ENCODE measurements at regions not wholly inside any gene's neighbourhood (a gene's known extent, or its start where the extent isn't known, plus 50 kb on each side); places are given as distances from the start of the nearest gene placed in this dataset.
"Not testable (repeated sequence)": the region's sequence is repeated elsewhere in the genome, so short reads cannot be mapped to it uniquely, and the experiment has no call there.

- H3K4me1 ChIP-seq; H3K9me3 ChIP-seq; ATAC-seq; H3K27me3 ChIP-seq; in situ Hi-C loops (cut with MboI; ENCODE audit: low sequenced_read_pairs in 4 of 4); intact Hi-C loops (cut with DNase I; ENCODE audit: low total_unique reads); H3K36me3 ChIP-seq; DNase-seq; H3K27ac ChIP-seq; H3K4me3 ChIP-seq: not testable (repeated sequence)
Observed at GRCh38 chr16:18263046-18263445, 73.5 kb downstream of the NPIPA8 start.

DNA sequence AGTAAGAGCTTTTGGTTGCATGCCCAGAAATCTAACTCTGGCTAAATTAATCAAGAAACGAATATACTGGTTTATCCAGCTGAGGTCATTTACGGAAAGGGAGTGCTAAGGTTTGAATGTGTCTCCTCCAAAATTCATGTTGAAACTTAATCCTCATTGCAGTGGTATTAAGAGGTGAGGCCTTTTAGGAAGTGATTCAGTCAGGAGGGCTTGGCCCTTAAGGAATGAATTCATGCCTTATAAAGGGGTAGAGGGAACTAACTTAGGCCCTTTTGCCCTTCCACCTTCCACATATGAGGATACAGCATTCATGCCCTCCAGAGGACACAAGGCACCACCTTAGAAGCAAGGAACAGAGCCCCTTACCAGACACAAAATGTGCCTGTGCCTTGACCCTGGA lies 74.7 kb downstream of the NPIPA8 start:
- H3K27ac ChIP-seq; H3K4me3 ChIP-seq; H3K36me3 ChIP-seq; DNase-seq; H3K27me3 ChIP-seq; intact Hi-C loops (cut with DNase I; ENCODE audit: low total_unique reads); ATAC-seq; H3K9me3 ChIP-seq; in situ Hi-C loops (cut with MboI; ENCODE audit: low sequenced_read_pairs in 4 of 4); H3K4me1 ChIP-seq: not testable (repeated sequence)

- H3K4me1 ChIP-seq; in situ Hi-C loops (cut with MboI; ENCODE audit: low sequenced_read_pairs in 4 of 4); H3K4me3 ChIP-seq; intact Hi-C loops (cut with DNase I; ENCODE audit: low total_unique reads); H3K27me3 ChIP-seq; H3K27ac ChIP-seq; DNase-seq; H3K36me3 ChIP-seq; H3K9me3 ChIP-seq; ATAC-seq: not testable (repeated sequence)
Observed at GRCh38 chr16:18259496-18260176, 76.9 kb downstream of the NPIPA8 start.

GRCh38 chr16:18252943-18253342 lies 83.6 kb downstream of the NPIPA8 start:
- DNase-seq; H3K36me3 ChIP-seq; intact Hi-C loops (cut with DNase I; ENCODE audit: low total_unique reads); in situ Hi-C loops (cut with MboI; ENCODE audit: low sequenced_read_pairs in 4 of 4); H3K27me3 ChIP-seq; H3K4me1 ChIP-seq; H3K27ac ChIP-seq; ATAC-seq; H3K9me3 ChIP-seq; H3K4me3 ChIP-seq: not testable (repeated sequence)

- ATAC-seq; H3K4me3 ChIP-seq; intact Hi-C loops (cut with DNase I; ENCODE audit: low total_unique reads); H3K9me3 ChIP-seq; H3K36me3 ChIP-seq; DNase-seq; in situ Hi-C loops (cut with MboI; ENCODE audit: low sequenced_read_pairs in 4 of 4); H3K27ac ChIP-seq; H3K27me3 ChIP-seq; H3K4me1 ChIP-seq: not testable (repeated sequence)
Observed at GRCh38 chr16:18230505-18230904, 106.0 kb downstream of the NPIPA8 start.

DNA sequence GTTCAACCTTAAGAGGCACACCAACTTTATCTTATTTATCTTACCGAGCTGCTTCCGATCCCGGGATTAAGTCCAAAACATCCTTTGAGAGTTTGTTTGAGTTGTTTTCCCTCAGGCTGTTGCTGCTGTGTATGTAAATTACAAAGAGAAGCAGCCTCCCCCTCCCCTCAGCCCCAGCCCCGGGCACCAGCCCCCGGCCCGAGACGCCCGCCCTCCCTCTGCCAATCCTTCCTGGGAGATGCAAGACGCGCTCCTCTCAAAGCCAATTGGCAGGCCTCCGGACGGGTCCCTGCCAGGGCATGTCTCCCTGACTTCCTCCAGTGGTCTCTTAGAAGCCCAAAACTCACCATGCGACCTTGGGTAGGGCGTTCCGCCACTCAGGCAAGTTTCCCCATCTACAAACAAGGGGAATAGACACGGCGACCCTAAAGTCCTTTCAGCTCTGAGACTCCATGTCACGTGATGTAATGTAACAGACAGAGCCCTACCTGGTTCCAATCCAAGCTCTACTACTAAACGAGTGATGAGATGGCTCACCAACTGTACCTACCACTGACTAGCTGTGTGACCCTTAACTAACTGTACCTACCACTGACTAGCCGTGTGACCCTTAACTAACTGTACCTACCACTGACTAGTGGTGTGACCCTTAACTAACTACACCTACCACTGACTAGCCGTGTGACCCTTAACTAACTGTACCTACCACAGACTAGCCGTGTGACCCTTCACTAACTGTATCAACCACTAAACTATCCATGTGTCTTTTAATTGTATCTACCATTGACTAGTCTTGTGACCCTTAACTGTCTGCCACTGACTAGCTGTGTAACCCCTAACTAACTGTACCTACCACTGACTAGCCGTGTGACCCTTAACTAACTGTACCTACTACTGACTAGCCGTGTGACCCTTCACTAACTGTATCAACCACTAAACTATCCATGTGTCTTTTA lies 114.2 kb downstream of the NPIPA8 start:
- H3K9me3 ChIP-seq; H3K27ac ChIP-seq; H3K4me3 ChIP-seq; intact Hi-C loops (cut with DNase I; ENCODE audit: low total_unique reads); H3K4me1 ChIP-seq; DNase-seq; H3K27me3 ChIP-seq; ATAC-seq; in situ Hi-C loops (cut with MboI; ENCODE audit: low sequenced_read_pairs in 4 of 4); H3K36me3 ChIP-seq: not testable (repeated sequence)

DNA sequence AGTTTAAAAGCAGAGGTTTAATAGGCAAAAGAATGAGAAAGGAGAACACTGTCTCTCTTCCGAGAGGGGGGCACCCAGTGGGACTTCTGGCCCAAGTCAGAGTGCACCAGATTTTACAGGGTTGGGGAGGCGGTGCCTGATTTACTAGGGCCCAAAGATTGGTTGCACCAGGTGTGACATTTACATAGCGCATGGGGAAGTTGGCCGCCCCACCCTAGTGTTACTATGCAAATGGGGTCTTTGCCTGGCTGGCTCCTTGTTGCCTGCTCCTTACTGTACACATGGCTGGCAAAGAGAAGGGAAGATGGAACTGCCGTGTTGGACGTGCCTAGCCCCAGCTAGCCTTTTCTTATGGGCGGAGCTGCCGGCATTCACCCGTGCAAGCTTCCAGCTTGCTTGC lies 118.8 kb downstream of the NPIPA8 start:
- DNase-seq; H3K27me3 ChIP-seq; ATAC-seq; H3K27ac ChIP-seq; H3K9me3 ChIP-seq; H3K36me3 ChIP-seq; in situ Hi-C loops (cut with MboI; ENCODE audit: low sequenced_read_pairs in 4 of 4); intact Hi-C loops (cut with DNase I; ENCODE audit: low total_unique reads); H3K4me1 ChIP-seq; H3K4me3 ChIP-seq: not testable (repeated sequence)

DNA sequence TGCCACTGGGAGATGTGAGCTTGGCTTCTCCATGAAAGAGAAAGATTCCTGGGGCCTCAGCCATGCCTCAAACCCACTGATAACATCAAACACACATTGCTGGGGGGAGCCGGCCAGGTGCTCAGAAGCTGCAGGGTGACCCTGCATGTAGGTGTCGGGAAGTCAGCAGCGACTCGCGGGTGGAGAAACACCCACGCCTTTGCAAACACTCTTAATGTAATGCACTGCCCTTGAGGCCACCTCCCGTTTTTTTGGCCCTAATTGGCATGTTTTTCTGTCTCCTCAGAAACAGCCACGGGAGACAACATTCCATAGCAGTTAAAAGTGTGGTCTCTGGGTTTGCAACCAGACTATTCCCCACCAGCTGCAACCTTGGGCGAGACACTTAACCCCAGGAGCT lies 119.7 kb downstream of the NPIPA8 start:
- H3K4me3 ChIP-seq; ATAC-seq; H3K4me1 ChIP-seq; H3K27ac ChIP-seq; DNase-seq; H3K36me3 ChIP-seq; H3K27me3 ChIP-seq; in situ Hi-C loops (cut with MboI; ENCODE audit: low sequenced_read_pairs in 4 of 4); intact Hi-C loops (cut with DNase I; ENCODE audit: low total_unique reads); H3K9me3 ChIP-seq: not testable (repeated sequence)

DNA sequence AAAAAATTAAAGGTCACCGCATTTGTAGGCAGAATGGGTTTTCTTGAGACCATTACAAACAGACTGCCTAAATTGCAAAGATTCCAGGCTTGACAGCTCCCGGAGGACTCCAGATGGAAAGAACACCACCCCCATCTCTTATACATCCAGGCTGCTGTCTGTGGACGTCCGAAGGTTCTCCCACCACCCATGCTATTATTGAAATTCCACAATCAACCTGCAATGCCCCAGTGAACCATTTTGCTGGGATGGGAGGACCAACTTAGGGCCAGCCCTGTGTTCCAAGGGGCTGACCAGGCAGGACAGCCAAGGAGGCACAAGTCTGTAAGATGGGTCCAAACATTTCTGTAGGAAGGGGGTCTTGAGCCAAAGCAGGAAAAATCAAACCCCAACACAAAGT lies 122.7 kb downstream of the NPIPA8 start:
- in situ Hi-C loops (cut with MboI; ENCODE audit: low sequenced_read_pairs in 4 of 4); H3K27ac ChIP-seq; H3K27me3 ChIP-seq; ATAC-seq; H3K4me3 ChIP-seq; DNase-seq; H3K4me1 ChIP-seq; H3K9me3 ChIP-seq; intact Hi-C loops (cut with DNase I; ENCODE audit: low total_unique reads); H3K36me3 ChIP-seq: not testable (repeated sequence)

DNA sequence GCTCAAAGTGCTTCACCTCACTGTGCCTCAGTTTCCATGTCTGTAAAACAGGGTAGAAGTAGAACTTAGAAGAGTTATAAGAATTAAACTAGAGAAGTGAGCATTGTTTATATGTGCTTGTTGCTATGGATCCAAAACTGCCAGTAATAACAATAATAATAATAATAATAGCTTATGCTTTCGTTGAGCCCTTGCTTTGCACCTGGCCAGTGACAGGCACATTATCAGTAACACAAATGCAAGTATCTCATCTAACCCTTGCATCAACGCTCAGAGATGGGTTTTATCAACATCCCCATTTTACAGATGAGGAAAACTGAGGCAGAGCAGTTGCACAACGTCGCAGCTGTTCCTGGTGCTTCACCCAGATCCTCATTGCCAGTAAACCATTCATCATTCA lies 125.0 kb downstream of the NPIPA8 start:
- H3K27me3 ChIP-seq; H3K9me3 ChIP-seq; intact Hi-C loops (cut with DNase I; ENCODE audit: low total_unique reads); H3K36me3 ChIP-seq; ATAC-seq; H3K4me1 ChIP-seq; in situ Hi-C loops (cut with MboI; ENCODE audit: low sequenced_read_pairs in 4 of 4); DNase-seq; H3K4me3 ChIP-seq; H3K27ac ChIP-seq: not testable (repeated sequence)

DNA sequence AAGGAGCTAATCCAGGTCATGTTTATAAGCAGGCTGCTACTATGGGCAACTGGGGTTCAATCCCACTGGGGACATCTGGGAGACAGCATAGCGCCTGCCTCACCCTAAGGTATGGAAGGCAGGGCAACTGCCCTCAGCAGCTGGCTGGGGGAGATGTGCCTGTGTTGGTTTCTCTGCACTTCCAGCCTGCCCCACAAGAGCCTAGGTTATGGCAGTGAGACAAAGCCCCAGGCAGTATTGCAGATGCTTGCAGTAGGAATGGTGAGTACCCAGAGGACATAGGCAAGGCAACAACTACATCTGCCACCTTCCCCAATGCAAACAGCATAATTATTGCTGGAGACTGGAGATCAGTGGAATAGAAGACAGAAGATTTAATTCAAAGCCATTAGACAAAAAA lies 131.8 kb downstream of the NPIPA8 start:
- H3K27ac ChIP-seq; H3K36me3 ChIP-seq; H3K4me3 ChIP-seq; H3K4me1 ChIP-seq; H3K27me3 ChIP-seq; intact Hi-C loops (cut with DNase I; ENCODE audit: low total_unique reads); in situ Hi-C loops (cut with MboI; ENCODE audit: low sequenced_read_pairs in 4 of 4); H3K9me3 ChIP-seq; ATAC-seq; DNase-seq: not testable (repeated sequence)

- DNase-seq; in situ Hi-C loops (cut with MboI; ENCODE audit: low sequenced_read_pairs in 4 of 4); H3K27ac ChIP-seq; H3K27me3 ChIP-seq; intact Hi-C loops (cut with DNase I; ENCODE audit: low total_unique reads); H3K4me1 ChIP-seq; H3K36me3 ChIP-seq; H3K9me3 ChIP-seq; ATAC-seq; H3K4me3 ChIP-seq: not testable (repeated sequence)
Observed at GRCh38 chr16:18204309-18204708, 132.2 kb downstream of the NPIPA8 start.
